SK-N-SH treated with all-trans-retinoic acid at 6 μM for 48 hours (cell line): ENCODE measurements at regions not wholly inside any gene's neighbourhood (a gene's known extent, or its start where the extent isn't known, plus 50 kb on each side); places are given as distances from the start of the nearest gene placed in this dataset.

Source experiments
- ATAC-seq: fragments of 200-7000 bp; cut with Tn5 transposase; 3 replicates; pipeline ENCODE4 v1.9.1; 2020; ENCODE audit warnings: mild to moderate bottlenecking, moderate library complexity
- ARNTL ChIP-seq: fragments of 450-650 bp; formaldehyde crosslinking; IDR thresholded peaks from 2 replicates; pipeline ENCODE4 v1.5.0; 2020; ENCODE audit warnings: low read depth, mild to moderate bottlenecking, moderate library complexity, borderline replicate concordance
- BACH2 ChIP-seq: fragments of 250-450 bp; sonication (Bioruptor Pico); IDR thresholded peaks from 2 replicates; pipeline ENCODE4 v1.9.0; 2021; ENCODE audit warnings: mild to moderate bottlenecking, borderline replicate concordance
- CSDC2 ChIP-seq: fragments of 250-450 bp; sonication (Bioruptor Pico); IDR thresholded peaks from 2 replicates; pipeline ENCODE4 v1.5.0; 2020; ENCODE audit warnings: mild to moderate bottlenecking, moderate library complexity
- ESRRG ChIP-seq: fragments of 250-450 bp; sonication (Bioruptor Pico); IDR thresholded peaks from 2 replicates; pipeline ENCODE4 v1.6.1; 2021; ENCODE audit warnings: mild to moderate bottlenecking
- GLIS3 ChIP-seq: fragments of 250-450 bp; sonication (Bioruptor Pico); IDR thresholded peaks from 2 replicates; pipeline ENCODE4 v1.5.0; 2020; ENCODE audit warnings: mild to moderate bottlenecking, moderate library complexity
- ISL1 ChIP-seq: fragments of 250-450 bp; sonication (Bioruptor Pico); IDR thresholded peaks from 2 replicates; pipeline ENCODE4 v2.1.2; 2022; ENCODE audit warnings: mild to moderate bottlenecking, moderate library complexity
- OSR1 ChIP-seq: fragments of 250-450 bp; sonication (Bioruptor Pico); IDR thresholded peaks from 2 replicates; pipeline ENCODE4 v1.8.0; 2022; ENCODE audit warnings: moderate library complexity, mild to moderate bottlenecking, inconsistent platforms
- PPARA ChIP-seq: fragments of 250-450 bp; sonication (Bioruptor Pico); IDR thresholded peaks from 2 replicates; pipeline ENCODE4 v1.5.0; 2020; ENCODE audit warnings: mild to moderate bottlenecking, borderline replicate concordance
- RARB ChIP-seq: fragments of 250-450 bp; sonication (Bioruptor Pico); IDR thresholded peaks from 2 replicates; pipeline ENCODE4 v1.8.0; 2021; ENCODE audit warnings: mild to moderate bottlenecking, moderate library complexity
- SNAI2 ChIP-seq: fragments of 250-450 bp; sonication (Bioruptor Pico); IDR thresholded peaks from 2 replicates; pipeline ENCODE4 v1.5.0; 2020; ENCODE audit warnings: mild to moderate bottlenecking, moderate library complexity
- TCF4 ChIP-seq: fragments of 250-450 bp; sonication (Bioruptor Pico); IDR thresholded peaks from 2 replicates; pipeline ENCODE4 v1.8.0; 2021; ENCODE audit warnings: mild to moderate bottlenecking, moderate library complexity, borderline replicate concordance
- ZC3H10 ChIP-seq: fragments of 250-450 bp; sonication (Bioruptor Pico); IDR thresholded peaks from 2 replicates; pipeline ENCODE4 v1.5.1; 2021; ENCODE audit warnings: mild to moderate bottlenecking, moderate library complexity
- ZFP3 ChIP-seq: fragments of 250-450 bp; sonication (Bioruptor Pico); IDR thresholded peaks from 2 replicates; pipeline ENCODE4 v1.5.0; 2020; ENCODE audit warnings: mild to moderate bottlenecking, moderate library complexity
- ZNF565 ChIP-seq: fragments of 450-650 bp; formaldehyde crosslinking; conservative IDR thresholded peaks from 2 replicates; pipeline ENCODE4 v1.5.0; 2020; ENCODE audit warnings: low read depth, mild to moderate bottlenecking, moderate library complexity
- ZNF70 ChIP-seq: fragments of 450-650 bp; formaldehyde crosslinking; IDR thresholded peaks from 2 replicates; pipeline ENCODE4 v1.5.0; 2020; ENCODE audit warnings: mild to moderate bottlenecking, moderate library complexity
- ZNF8 ChIP-seq: fragments of 450-650 bp; formaldehyde crosslinking; IDR thresholded peaks from 2 replicates; pipeline ENCODE4 v1.5.0; 2020; ENCODE audit warnings: mild to moderate bottlenecking, moderate library complexity
- TF ChIP-seq, protein P1 (sequence below): fragments of 250-450 bp; sonication (Bioruptor Pico); IDR thresholded peaks from 2 replicates; pipeline ENCODE4 v1.8.0; 2021; ENCODE audit warnings: low read depth, mild to moderate bottlenecking, moderate library complexity, borderline replicate concordance
- TF ChIP-seq, protein P2 (sequence below): fragments of 250-450 bp; sonication (Bioruptor Pico); IDR thresholded peaks from 2 replicates; pipeline ENCODE4 v1.5.1; 2021; ENCODE audit warnings: mild to moderate bottlenecking, moderate library complexity
- TF ChIP-seq, protein P3 (sequence below): fragments of 250-450 bp; sonication (Bioruptor Pico); IDR thresholded peaks from 2 replicates; pipeline ENCODE4 v1.5.1; 2020; ENCODE audit warnings: low read depth, mild to moderate bottlenecking, moderate library complexity
- TF ChIP-seq, protein P4 (sequence below): fragments of 250-450 bp; sonication (Bioruptor Pico); IDR thresholded peaks from 2 replicates; pipeline ENCODE4 v1.5.0; 2020; ENCODE audit warnings: mild to moderate bottlenecking, moderate library complexity

DNA sequence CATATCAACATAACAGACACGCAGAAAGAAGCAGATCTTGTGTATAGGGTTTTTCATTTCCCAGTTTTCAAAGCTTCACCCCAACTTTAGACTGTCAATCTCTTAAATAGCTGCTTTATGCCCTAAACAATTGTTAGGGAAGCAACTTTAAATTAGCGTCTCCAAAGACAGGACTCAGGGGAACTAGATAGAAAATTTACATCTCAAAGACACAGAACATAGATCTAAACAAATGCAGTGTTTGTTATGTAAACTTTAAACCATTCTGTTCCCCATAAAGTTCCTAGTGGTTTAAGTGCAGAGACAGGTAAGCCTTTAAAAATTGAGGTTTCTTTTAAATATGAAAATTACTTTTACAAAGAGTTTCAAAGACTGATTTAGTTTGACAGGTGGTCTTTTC, 379.2 kb upstream of the GHITM start:
- no peak for ATAC-seq
- TF ChIP-seq RARB (CRISPR knock-in tag), result no peak
- no peak for TF ChIP-seq ZNF565 (CRISPR knock-in tag)
- no peak for TF ChIP-seq ISL1 (CRISPR knock-in tag)
- TF ChIP-seq, protein P1, sequence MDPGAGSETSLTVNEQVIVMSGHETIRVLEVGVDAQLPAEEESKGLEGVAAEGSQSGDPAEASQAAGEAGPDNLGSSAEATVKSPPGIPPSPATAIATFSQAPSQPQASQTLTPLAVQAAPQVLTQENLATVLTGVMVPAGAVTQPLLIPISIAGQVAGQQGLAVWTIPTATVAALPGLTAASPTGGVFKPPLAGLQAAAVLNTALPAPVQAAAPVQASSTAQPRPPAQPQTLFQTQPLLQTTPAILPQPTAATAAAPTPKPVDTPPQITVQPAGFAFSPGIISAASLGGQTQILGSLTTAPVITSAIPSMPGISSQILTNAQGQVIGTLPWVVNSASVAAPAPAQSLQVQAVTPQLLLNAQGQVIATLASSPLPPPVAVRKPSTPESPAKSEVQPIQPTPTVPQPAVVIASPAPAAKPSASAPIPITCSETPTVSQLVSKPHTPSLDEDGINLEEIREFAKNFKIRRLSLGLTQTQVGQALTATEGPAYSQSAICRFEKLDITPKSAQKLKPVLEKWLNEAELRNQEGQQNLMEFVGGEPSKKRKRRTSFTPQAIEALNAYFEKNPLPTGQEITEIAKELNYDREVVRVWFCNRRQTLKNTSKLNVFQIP (CRISPR knock-in tag), result no peak
- TF ChIP-seq, protein P2, sequence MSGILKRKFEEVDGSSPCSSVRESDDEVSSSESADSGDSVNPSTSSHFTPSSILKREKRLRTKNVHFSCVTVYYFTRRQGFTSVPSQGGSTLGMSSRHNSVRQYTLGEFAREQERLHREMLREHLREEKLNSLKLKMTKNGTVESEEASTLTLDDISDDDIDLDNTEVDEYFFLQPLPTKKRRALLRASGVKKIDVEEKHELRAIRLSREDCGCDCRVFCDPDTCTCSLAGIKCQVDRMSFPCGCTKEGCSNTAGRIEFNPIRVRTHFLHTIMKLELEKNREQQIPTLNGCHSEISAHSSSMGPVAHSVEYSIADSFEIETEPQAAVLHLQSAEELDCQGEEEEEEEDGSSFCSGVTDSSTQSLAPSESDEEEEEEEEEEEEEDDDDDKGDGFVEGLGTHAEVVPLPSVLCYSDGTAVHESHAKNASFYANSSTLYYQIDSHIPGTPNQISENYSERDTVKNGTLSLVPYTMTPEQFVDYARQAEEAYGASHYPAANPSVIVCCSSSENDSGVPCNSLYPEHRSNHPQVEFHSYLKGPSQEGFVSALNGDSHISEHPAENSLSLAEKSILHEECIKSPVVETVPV (CRISPR knock-in tag), result no peak
- no peak for TF ChIP-seq TCF4 (CRISPR knock-in tag)
- no peak for TF ChIP-seq BACH2 (CRISPR knock-in tag)

DNA sequence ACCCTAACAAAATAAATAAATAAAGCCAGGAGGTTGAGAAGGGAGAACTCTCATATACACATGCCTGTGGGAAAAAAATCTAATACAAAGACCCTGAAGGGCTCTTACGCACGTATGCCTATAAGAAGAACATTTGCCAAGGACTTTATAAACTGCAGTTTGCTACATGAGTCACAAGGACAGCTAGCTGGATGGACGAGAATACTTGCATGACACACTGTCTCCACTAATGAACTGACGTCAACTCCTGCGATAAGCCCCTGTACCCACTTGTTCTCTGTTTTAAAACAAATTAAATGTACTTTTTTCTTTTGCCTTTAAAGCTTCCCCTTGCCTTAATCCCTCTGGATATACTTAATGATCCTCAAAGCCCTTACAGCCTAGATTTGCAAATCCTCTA, 374.6 kb upstream of the GHITM start:
- ATAC-seq, result no peak
- TF ChIP-seq ISL1 (CRISPR knock-in tag), result no peak
- no peak for TF ChIP-seq PPARA (CRISPR knock-in tag)
- no peak for TF ChIP-seq CSDC2 (CRISPR knock-in tag)
- no peak for TF ChIP-seq ZNF565 (CRISPR knock-in tag)
- no peak for TF ChIP-seq BACH2 (CRISPR knock-in tag)
- no peak for TF ChIP-seq TCF4 (CRISPR knock-in tag)
- no peak for TF ChIP-seq OSR1 (CRISPR knock-in tag)
- TF ChIP-seq, protein P2 (CRISPR knock-in tag), result no peak
- TF ChIP-seq ZC3H10 (CRISPR knock-in tag), result no peak
- no peak for TF ChIP-seq ESRRG (CRISPR knock-in tag)
- no peak for TF ChIP-seq SNAI2 (CRISPR knock-in tag)
- no peak for TF ChIP-seq RARB (CRISPR knock-in tag)
- no peak for TF ChIP-seq GLIS3 (CRISPR knock-in tag)
- TF ChIP-seq, protein P1 (CRISPR knock-in tag), result no peak

DNA sequence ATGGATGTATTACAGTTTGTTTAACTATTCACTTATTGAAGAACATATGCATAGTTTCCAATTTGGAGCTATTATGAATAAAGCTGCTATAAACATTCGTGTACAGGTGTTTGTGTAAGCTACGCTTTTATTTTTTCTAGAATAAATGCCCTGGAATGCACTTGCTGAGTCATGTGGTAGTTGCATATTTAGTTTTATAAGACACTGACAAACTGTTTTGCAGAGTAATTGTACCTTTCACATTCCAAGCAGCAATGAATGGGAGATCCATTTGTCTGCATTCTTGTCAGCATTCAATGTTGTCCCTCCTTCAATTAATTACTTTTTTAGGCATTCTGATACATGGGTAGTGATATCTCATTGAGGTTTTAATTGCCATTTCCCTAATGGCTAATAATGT, 373.6 kb upstream of the GHITM start:
- no peak for TF ChIP-seq ZNF8
- TF ChIP-seq ZFP3 (CRISPR knock-in tag), result no peak
- no peak for TF ChIP-seq RARB (CRISPR knock-in tag)
- TF ChIP-seq, protein P3, sequence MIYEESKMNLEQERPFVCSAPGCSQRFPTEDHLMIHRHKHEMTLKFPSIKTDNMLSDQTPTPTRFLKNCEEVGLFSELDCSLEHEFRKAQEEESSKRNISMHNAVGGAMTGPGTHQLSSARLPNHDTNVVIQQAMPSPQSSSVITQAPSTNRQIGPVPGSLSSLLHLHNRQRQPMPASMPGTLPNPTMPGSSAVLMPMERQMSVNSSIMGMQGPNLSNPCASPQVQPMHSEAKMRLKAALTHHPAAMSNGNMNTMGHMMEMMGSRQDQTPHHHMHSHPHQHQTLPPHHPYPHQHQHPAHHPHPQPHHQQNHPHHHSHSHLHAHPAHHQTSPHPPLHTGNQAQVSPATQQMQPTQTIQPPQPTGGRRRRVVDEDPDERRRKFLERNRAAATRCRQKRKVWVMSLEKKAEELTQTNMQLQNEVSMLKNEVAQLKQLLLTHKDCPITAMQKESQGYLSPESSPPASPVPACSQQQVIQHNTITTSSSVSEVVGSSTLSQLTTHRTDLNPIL (CRISPR knock-in tag), result no peak
- TF ChIP-seq CSDC2 (CRISPR knock-in tag), result no peak
- TF ChIP-seq, protein P4, sequence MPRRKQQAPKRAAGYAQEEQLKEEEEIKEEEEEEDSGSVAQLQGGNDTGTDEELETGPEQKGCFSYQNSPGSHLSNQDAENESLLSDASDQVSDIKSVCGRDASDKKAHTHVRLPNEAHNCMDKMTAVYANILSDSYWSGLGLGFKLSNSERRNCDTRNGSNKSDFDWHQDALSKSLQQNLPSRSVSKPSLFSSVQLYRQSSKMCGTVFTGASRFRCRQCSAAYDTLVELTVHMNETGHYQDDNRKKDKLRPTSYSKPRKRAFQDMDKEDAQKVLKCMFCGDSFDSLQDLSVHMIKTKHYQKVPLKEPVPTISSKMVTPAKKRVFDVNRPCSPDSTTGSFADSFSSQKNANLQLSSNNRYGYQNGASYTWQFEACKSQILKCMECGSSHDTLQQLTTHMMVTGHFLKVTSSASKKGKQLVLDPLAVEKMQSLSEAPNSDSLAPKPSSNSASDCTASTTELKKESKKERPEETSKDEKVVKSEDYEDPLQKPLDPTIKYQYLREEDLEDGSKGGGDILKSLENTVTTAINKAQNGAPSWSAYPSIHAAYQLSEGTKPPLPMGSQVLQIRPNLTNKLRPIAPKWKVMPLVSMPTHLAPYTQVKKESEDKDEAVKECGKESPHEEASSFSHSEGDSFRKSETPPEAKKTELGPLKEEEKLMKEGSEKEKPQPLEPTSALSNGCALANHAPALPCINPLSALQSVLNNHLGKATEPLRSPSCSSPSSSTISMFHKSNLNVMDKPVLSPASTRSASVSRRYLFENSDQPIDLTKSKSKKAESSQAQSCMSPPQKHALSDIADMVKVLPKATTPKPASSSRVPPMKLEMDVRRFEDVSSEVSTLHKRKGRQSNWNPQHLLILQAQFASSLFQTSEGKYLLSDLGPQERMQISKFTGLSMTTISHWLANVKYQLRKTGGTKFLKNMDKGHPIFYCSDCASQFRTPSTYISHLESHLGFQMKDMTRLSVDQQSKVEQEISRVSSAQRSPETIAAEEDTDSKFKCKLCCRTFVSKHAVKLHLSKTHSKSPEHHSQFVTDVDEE (CRISPR knock-in tag), result no peak
- no peak for TF ChIP-seq OSR1 (CRISPR knock-in tag)
- TF ChIP-seq, protein P2 (CRISPR knock-in tag), result no peak
- no peak for TF ChIP-seq ZC3H10 (CRISPR knock-in tag)
- no peak for TF ChIP-seq SNAI2 (CRISPR knock-in tag)
- TF ChIP-seq, protein P1 (CRISPR knock-in tag), result no peak
- TF ChIP-seq PPARA (CRISPR knock-in tag), result no peak
- no peak for TF ChIP-seq TCF4 (CRISPR knock-in tag)
- no peak for TF ChIP-seq ARNTL
- no peak for TF ChIP-seq ZNF70 (CRISPR knock-in tag)
- TF ChIP-seq GLIS3 (CRISPR knock-in tag), result no peak
- no peak for TF ChIP-seq BACH2 (CRISPR knock-in tag)
- TF ChIP-seq, all 23 proteins: peak for 0
- no peak for ATAC-seq
